ENCODE measurements at regions not wholly inside any gene's neighbourhood (a gene's known extent, or its start where the extent isn't known, plus 50 kb on each side); places are given as distances from the start of the nearest gene placed in this dataset.

GRCh38 chr19:28493884-28494283, 719.1 kb downstream of the UQCRFS1 start:
- Mint-ChIP-seq H3K4me3 (no peak overlapping the region), H3K36me3 (ENCODE audit: low read depth) (no peaks in the 10 kb centered on the region), H3K4me1 (peaks cover 45% of the 10 kb centered on the region), H3K27ac (peak overlapping the region; percentile 0), H3K9me3 (no peaks in the 10 kb centered on the region), H3K27me3 (ENCODE audit: low read depth, poor library complexity) (peaks cover 4% of the 10 kb centered on the region)
- no peak for TF ChIP-seq CTCF (IDR thresholded peaks at IDR 0.05)
- no peak for DNase-seq

GRCh38 chr19:28492621-28493020, 720.3 kb downstream of the UQCRFS1 start:
- DNase-seq = no peak
- H3K9me3 Mint-ChIP-seq = no peaks in the 10 kb centered on the region
- no peak overlapping the region for H3K4me3 Mint-ChIP-seq
- peaks cover 5% of the 10 kb centered on the region for H3K27me3 Mint-ChIP-seq (ENCODE audit: low read depth, poor library complexity)
- H3K4me1 Mint-ChIP-seq = peaks cover 58% of the 10 kb centered on the region
- no peak overlapping the region for H3K27ac Mint-ChIP-seq
- no peak for TF ChIP-seq CTCF (IDR thresholded peaks at IDR 0.05)
- no peaks in the 10 kb centered on the region for H3K36me3 Mint-ChIP-seq (ENCODE audit: low read depth)

GRCh38 chr19:28492201-28492600, 720.8 kb downstream of the UQCRFS1 start:
- H3K27ac Mint-ChIP-seq = no peak overlapping the region
- H3K27me3 Mint-ChIP-seq (ENCODE audit: low read depth, poor library complexity) = peaks cover 5% of the 10 kb centered on the region
- H3K36me3 Mint-ChIP-seq (ENCODE audit: low read depth) = no peaks in the 10 kb centered on the region
- no peak for DNase-seq
- H3K4me3 Mint-ChIP-seq = no peak overlapping the region
- no peaks in the 10 kb centered on the region for H3K9me3 Mint-ChIP-seq
- no peak for TF ChIP-seq CTCF (IDR thresholded peaks at IDR 0.05)
- peaks cover 62% of the 10 kb centered on the region for H3K4me1 Mint-ChIP-seq

GRCh38 chr19:28489776-28490175, 723.2 kb downstream of the UQCRFS1 start:
- Mint-ChIP-seq H3K4me1 (peaks cover 70% of the 10 kb centered on the region), H3K9me3 (no peaks in the 10 kb centered on the region), H3K27ac (peak overlapping the region; percentile 68), H3K27me3 (ENCODE audit: low read depth, poor library complexity) (peaks cover 5% of the 10 kb centered on the region), H3K36me3 (ENCODE audit: low read depth) (no peaks in the 10 kb centered on the region), H3K4me3 (no peak overlapping the region)
- DNase-seq = no peak
- TF ChIP-seq CTCF (IDR thresholded peaks at IDR 0.05) = no peak

GRCh38 chr19:28489126-28489660, 723.8 kb downstream of the UQCRFS1 start:
- Mint-ChIP-seq H3K27ac (peak overlapping the region; percentile 68), H3K36me3 (ENCODE audit: low read depth) (no peaks in the 10 kb centered on the region), H3K4me1 (peaks cover 64% of the 10 kb centered on the region), H3K4me3 (no peak overlapping the region), H3K9me3 (no peaks in the 10 kb centered on the region), H3K27me3 (ENCODE audit: low read depth, poor library complexity) (peaks cover 5% of the 10 kb centered on the region)
- no peak for DNase-seq
- no peak for TF ChIP-seq CTCF (IDR thresholded peaks at IDR 0.05)

GRCh38 chr19:28487999-28488398, 725.0 kb downstream of the UQCRFS1 start:
- Mint-ChIP-seq H3K36me3 (ENCODE audit: low read depth) (no peaks in the 10 kb centered on the region), H3K27me3 (ENCODE audit: low read depth, poor library complexity) (peaks cover 5% of the 10 kb centered on the region), H3K4me1 (peaks cover 61% of the 10 kb centered on the region), H3K4me3 (no peak overlapping the region), H3K9me3 (no peaks in the 10 kb centered on the region), H3K27ac (no peak overlapping the region)
- TF ChIP-seq CTCF (IDR thresholded peaks at IDR 0.05) = no peak
- no peak for DNase-seq
